HG02884 (cell line): ENCODE measurements at regions not wholly inside any gene's neighbourhood (a gene's known extent, or its start where the extent isn't known, plus 50 kb on each side); places are given as distances from the start of the nearest gene placed in this dataset.

Experiments
- ATAC-seq: cut with Tn5 transposase; IDR thresholded peaks from one replicate; pipeline ENCODE4 v1.9.1; 2021; ENCODE audit warnings: mild to moderate bottlenecking, moderate library complexity; ENCODE audit not compliant: unreplicated experiment

DNA sequence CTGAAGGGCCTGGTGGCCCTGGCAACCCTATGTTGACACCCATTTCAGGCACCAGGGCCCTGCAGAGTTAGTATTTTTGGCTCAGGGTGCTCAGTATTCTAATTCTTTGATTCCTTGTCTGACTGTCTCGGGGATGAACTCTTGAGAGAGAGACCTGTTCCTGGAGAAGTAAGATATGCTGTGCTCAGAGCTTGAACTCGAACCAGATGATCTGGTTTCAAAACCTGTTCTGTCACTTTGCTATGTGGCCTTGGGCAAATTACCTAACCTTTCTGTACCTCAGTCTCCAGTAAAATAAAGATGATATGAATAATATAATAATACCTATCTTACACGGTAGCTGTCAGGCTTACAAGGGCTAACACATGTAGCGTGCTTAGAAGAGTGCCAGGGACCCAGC is 294.2 kb downstream of the DYSF start:
- no peak for ATAC-seq

GRCh38 chr2:71746946-71747501 is 293.7 kb downstream of the DYSF start:
- ATAC-seq, result no peak

DNA sequence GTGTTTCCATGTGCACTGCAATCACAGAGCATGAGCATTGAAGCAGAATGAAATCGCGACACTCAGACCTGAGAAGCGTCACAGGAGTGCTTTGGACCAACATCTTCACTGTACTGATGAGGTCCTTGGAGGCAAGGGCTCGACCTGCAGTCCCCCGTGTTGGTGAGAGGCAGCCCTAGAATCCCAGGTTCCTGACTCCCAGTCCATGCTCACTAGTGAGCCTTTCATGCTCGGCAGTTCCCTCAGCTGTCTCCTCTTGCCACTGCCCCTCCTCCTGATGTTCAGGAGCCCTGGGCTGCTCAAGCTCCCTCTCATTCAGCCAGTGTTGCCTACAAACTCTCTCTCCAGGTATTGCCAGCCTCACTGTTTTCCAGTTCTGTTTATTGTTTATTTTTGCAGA is 291.4 kb downstream of the DYSF start:
- no peak for ATAC-seq

DNA sequence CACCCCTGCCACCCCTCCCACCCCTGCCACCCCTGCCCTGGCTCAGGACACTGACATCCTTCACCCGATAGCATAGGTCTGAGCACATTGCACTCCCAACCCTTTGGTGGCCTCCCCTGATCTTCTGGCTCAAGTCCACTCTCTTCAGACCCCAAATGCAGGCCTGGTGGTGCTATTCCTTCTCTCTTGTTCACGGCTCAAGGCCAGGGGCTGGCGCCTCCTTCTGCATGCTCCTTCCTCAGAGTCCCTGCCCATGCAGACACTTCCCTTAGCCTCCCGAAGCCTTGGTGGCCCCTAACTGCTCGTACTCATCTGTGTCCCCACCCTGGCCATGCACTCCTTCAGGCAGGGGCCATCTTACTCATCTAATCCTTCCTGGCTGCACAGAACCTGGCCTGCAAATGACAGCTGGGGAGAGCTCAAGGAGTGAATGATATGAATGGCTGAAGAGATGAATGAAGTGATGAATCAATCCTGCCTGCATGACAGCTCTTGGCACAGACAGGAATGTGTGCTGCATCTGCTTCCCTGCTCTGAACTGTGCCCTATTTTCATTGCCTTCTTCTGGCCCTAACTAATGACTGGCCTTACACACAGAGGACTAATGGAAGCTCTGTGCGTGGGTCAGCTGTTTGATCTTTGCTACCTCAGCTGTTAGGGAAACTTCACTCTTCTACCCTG is 290.8 kb downstream of the DYSF start:
- ATAC-seq, result no peak

DNA sequence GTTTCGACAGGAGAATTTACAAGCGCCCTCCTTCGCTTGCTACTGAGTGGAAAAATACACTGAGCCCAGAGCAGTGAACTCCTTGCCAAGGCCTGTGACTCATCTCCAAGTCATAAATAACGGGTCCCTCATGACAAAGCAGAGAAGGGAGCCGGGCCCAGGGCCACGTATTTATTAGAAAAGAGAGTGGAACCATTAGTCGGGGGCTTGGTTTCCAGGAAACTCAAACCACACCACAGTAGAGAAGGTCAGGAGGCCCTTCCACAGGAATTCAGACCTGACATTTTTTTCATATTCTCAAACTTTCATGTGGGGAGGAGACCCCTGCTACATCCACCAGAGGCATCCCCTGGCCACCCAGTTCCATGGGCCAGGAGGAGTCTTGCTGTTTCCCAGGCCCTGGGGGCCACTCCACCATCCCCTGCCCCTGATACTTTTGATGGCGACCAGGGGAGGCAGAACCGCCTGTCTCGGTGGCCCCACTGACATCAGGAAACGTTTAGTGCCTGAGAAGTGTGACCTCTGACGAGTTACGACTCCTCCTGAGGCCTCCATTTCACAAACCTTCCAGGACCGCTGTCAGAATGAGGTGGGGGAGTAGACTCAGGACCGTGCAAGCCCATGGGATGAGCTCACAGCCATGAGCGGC is 289.7 kb downstream of the DYSF start:
- ATAC-seq, result no peak

GRCh38 chr2:71736986-71737385 is 283.6 kb downstream of the DYSF start:
- no peak for ATAC-seq

DNA sequence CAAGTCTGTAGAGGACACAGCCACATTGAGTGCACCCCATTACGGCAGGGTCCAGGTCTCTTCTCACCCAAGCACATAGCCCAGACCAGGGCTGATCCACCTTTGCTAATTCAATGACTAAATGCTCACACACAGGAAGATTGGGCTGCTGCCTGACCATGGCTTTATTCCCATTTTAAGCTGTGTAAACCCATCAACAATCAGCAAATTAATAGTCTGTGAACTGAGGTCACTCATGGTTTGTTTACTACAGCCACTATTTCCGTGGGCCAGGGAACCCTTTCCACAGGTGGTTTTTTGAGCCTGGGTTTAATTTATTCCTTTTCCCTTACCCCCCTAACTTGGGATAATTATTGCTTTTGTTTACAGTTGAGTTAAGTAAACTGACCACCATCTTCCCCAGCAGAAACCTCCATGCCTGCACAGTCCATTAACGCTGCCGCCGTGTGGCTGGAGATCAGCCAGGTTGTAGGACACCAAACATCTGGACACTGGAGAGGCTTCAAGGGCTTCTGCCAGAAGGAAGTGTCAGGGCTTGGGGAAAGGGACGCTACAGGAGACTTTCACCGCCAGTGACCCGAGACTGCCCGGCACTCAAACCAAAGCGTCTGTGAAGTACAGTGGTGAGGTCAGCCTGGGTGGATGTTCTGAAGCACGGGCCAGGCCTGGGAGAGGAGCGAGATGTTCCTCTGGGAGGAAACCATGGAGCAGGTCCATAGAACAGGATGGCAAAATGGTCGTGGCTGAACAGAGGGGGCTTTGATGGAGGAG is 282.9 kb downstream of the DYSF start:
- ATAC-seq, result no peak
